ENCODE measurements at regions not wholly inside any gene's neighbourhood (a gene's known extent, or its start where the extent isn't known, plus 50 kb on each side); places are given as distances from the start of the nearest gene placed in this dataset.

- TF ChIP-seq, protein P1, sequence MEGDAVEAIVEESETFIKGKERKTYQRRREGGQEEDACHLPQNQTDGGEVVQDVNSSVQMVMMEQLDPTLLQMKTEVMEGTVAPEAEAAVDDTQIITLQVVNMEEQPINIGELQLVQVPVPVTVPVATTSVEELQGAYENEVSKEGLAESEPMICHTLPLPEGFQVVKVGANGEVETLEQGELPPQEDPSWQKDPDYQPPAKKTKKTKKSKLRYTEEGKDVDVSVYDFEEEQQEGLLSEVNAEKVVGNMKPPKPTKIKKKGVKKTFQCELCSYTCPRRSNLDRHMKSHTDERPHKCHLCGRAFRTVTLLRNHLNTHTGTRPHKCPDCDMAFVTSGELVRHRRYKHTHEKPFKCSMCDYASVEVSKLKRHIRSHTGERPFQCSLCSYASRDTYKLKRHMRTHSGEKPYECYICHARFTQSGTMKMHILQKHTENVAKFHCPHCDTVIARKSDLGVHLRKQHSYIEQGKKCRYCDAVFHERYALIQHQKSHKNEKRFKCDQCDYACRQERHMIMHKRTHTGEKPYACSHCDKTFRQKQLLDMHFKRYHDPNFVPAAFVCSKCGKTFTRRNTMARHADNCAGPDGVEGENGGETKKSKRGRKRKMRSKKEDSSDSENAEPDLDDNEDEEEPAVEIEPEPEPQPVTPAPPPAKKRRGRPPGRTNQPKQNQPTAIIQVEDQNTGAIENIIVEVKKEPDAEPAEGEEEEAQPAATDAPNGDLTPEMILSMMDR (IDR thresholded peaks at IDR 0.05; ENCODE audit: low read depth, low read length): no peak
- TF ChIP-seq MYC (IDR thresholded peaks at IDR 0.05; ENCODE audit: low read depth, low read length): no peak
These were observed 96.7 kb upstream of the PMEPA1 start for GRCh38 chr20:57806476-57806875.

Data from NB4 (cell line).